ENCODE measurements at regions not wholly inside any gene's neighbourhood (a gene's known extent, or its start where the extent isn't known, plus 50 kb on each side); places are given as distances from the start of the nearest gene placed in this dataset.

DNA sequence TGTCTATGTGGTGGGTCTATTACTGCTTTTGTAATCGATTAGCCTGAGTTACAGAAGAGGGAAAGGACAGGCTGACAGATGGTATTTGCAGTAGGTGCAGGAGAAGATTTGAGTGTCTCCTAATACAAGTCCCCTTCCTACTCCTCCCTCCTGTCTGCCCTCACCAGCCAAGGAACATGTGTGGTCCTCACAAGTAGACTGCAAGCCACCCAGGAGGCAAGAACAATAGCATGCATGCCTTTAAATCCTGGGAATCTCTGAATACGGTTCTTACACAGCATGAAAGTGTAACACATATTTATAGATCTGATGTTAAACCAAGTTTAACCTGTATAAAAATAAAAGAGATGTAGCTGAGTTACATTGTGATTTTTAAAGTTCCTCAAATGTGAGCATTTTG is 117.0 kb downstream of the PTCSC3 start:
- Histone ChIP-seq H3K9me3 (ENCODE audit: severe bottlenecking) (no peaks in the 10 kb centered on the region), H3K4me3 (ENCODE audit: low read depth, low read length) (no peak overlapping the region), H3K27ac (no peak overlapping the region), H3K27me3 (ENCODE audit: insufficient read depth, low read depth, severe bottlenecking) (peaks cover 65% of the 10 kb centered on the region), H3K36me3 (no peaks in the 10 kb centered on the region)
- DNase-seq: no peak
- TF ChIP-seq CTCF (IDR thresholded peaks at IDR 0.05; ENCODE audit: low read depth, low read length): no peak

DNA sequence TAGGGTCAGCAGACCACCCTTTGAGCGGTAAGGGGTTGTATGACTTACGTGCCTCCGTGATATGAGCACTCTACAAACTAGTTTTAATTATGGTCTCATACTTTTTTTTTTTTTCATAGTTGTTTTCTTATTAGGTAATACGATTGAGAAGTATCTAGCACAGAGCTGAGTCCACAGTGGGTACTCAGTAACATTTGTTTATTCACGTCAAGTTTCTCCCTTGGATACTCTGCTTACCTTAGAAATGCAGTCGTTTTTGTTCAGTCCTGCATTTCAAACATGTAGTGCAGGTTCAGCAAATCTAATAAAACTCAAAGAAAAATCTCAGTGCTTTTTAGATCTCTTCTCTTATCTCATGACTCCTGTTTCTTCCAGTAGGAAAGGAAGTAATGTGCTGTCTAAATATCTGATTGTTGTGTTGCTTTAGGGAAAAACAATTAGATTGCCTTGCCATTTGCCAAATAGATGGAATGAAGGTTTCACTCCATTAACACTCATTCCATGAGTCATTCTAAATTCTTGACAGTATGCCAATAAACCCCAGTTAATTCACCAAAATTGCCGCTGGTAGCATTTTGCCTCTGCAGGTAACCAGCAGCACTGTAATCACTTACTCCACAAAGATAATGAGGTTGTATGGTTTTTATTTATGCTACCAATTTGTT is 118.9 kb downstream of the PTCSC3 start:
- Histone ChIP-seq H3K27ac (no peak overlapping the region), H3K36me3 (no peaks in the 10 kb centered on the region), H3K4me3 (ENCODE audit: low read depth, low read length) (no peak overlapping the region), H3K27me3 (ENCODE audit: insufficient read depth, low read depth, severe bottlenecking) (peaks cover 70% of the 10 kb centered on the region), H3K9me3 (ENCODE audit: severe bottlenecking) (no peaks in the 10 kb centered on the region)
- no peak for DNase-seq
- TF ChIP-seq CTCF (IDR thresholded peaks at IDR 0.05; ENCODE audit: low read depth, low read length): no peak

- Histone ChIP-seq H3K9me3 (ENCODE audit: severe bottlenecking) (no peaks in the 10 kb centered on the region), H3K27me3 (ENCODE audit: insufficient read depth, low read depth, severe bottlenecking) (peaks cover 77% of the 10 kb centered on the region), H3K36me3 (no peaks in the 10 kb centered on the region), H3K4me3 (ENCODE audit: low read depth, low read length) (no peak overlapping the region), H3K27ac (no peak overlapping the region)
- no peak for TF ChIP-seq CTCF (IDR thresholded peaks at IDR 0.05; ENCODE audit: low read depth, low read length)
- no peak for DNase-seq
Measured at GRCh38 chr14:36056845-36057244, 119.7 kb downstream of the PTCSC3 start.

DNA sequence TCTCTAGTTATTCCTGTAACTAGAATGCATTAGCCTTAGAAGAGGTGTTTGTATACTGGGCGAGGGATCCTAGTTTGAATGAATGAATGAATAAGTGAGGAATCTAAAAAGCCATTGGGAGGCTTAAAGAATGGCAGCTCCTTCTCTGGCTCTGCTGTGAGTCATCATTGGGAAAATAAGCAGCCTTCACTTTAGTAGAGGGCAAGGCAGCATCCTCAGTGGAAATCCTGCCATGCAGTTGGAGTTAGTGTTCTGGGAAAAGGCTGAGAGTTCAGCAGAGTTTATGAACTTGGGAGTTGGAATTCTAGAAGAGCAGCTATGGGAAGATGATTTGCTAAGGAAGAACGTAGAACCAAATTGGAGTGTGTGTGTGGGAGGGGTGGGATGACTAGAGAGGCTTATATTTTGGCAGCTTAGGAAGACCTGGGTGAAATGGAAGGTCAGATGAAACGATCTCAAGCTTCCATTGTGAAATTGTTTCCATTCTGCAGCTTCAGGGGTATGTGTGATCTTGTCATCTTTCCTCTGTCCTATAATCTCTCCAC is 120.8 kb downstream of the PTCSC3 start:
- Histone ChIP-seq H3K36me3 (no peaks in the 10 kb centered on the region), H3K4me3 (ENCODE audit: low read depth, low read length) (no peak overlapping the region), H3K27ac (no peak overlapping the region), H3K9me3 (ENCODE audit: severe bottlenecking) (no peaks in the 10 kb centered on the region), H3K27me3 (ENCODE audit: insufficient read depth, low read depth, severe bottlenecking) (peaks cover 75% of the 10 kb centered on the region)
- no peak for DNase-seq
- no peak for TF ChIP-seq CTCF (IDR thresholded peaks at IDR 0.05; ENCODE audit: low read depth, low read length)

DNA sequence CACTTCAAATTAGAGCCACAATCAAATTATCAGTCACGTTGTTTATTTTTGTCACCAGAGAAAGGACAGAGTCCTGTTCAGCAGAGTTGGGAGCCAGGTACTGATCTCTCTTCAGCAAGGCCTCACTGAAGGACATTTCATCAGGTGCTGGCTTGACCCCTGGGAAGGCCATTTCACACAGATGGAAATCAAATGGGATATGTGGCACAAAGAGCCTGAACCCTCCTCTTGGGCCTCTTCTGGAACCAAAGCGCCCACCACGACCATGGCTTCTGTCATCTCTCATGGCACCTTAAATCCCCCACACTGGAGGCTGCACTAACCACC is 121.5 kb downstream of the PTCSC3 start:
- Histone ChIP-seq H3K27ac (no peak overlapping the region), H3K27me3 (ENCODE audit: insufficient read depth, low read depth, severe bottlenecking) (peaks cover 73% of the 10 kb centered on the region), H3K36me3 (no peaks in the 10 kb centered on the region), H3K9me3 (ENCODE audit: severe bottlenecking) (no peaks in the 10 kb centered on the region), H3K4me3 (ENCODE audit: low read depth, low read length) (no peak overlapping the region)
- no peak for TF ChIP-seq CTCF (IDR thresholded peaks at IDR 0.05; ENCODE audit: low read depth, low read length)
- DNase-seq: no peak
